ENCODE measurements at regions not wholly inside any gene's neighbourhood (a gene's known extent, or its start where the extent isn't known, plus 50 kb on each side); places are given as distances from the start of the nearest gene placed in this dataset.

GRCh38 chr20:11261533-11262000, 587.8 kb upstream of the JAG1 start:
- H2BK15ac ChIP-seq (ENCODE audit: low read length), result no peak overlapping the region
- FAIRE-seq (no peak), DNase-seq (ENCODE audit: low read depth in 1 of 2, low spot score in 2 of 2) (no peak)
- H3K4me1 ChIP-seq (replicated peaks in 1 of 4; ENCODE audit: control insufficient read depth in 3 of 4, insufficient read depth in 4 of 4, low read length in 3 of 4), result no peaks in the 10 kb centered on the region
- no peak overlapping the region for H2BK20ac ChIP-seq (ENCODE audit: low read length)
- H2BK5ac ChIP-seq (ENCODE audit: low read depth, low read length), result no peak overlapping the region; the same call in 1 of the 2 replicates
- H3K4me2 ChIP-seq (ENCODE audit: insufficient read depth in 1 of 2, low read depth in 2 of 2, low read length in 2 of 2), result no peak overlapping the region
- no peak overlapping the region for H3K18ac ChIP-seq (ENCODE audit: extremely low read depth, low read length)
- H3K27me3 ChIP-seq (replicated peaks in 1 of 4; ENCODE audit: control insufficient read depth in 3 of 4, extremely low read depth in 1 of 4, insufficient read depth in 3 of 4, low read length in 3 of 4), result no peaks in the 10 kb centered on the region
- H4K20me1 ChIP-seq (replicated peaks in 1 of 2; ENCODE audit: control insufficient read depth in 1 of 2, insufficient read depth in 2 of 2, low read length in 2 of 2), result no peaks in the 10 kb centered on the region
- no peak overlapping the region for H3K9ac ChIP-seq (replicated peaks in 1 of 4; ENCODE audit: extremely low read depth in 1 of 4, low read depth in 3 of 4, low read length in 3 of 4)
- H4K8ac ChIP-seq (ENCODE audit: extremely low read depth, insufficient read depth, low read length), result no peak overlapping the region
- no peak overlapping the region for H3K4ac ChIP-seq (replicated peaks; ENCODE audit: insufficient read length, low read depth, low read length)
- H2AFZ ChIP-seq (ENCODE audit: low read length), result 0 out of 2 replicates have a peak overlapping the region, but pooled peaks have one; percentile 2
- ChIA-PET POLR2A (ENCODE audit: partially characterized antibody) (no interaction called here), CTCF (ENCODE audit: partially characterized antibody) (interaction anchor here (0.6 to 2.8 kb wide), 6 partner anchors 10 to 568 kb away, joined by 3 to 8 read pairs (median 4); no protein-coding TSS in a partner anchor)
- WGBS, 2 experiments (ENCODE audit: extremely low coverage in 1 of 2, insufficient coverage in 1 of 2, insufficient read length in 1 of 2, insufficient replicate concordance in 2 of 2, low coverage in 1 of 2, low lambda C conversion rate in 2 of 2, missing lambda C conversion rate in 1 of 2), result 89% methylated on average over 5 of the region's 5 CpGs; no CpG with 5 or more reads in 1 of the 2 experiments
- no peak overlapping the region for H4K5ac ChIP-seq (ENCODE audit: insufficient read length, low read depth, low read length)
- H3K23ac ChIP-seq (ENCODE audit: insufficient read length), result no peak overlapping the region
- no peak overlapping the region for H3K27ac ChIP-seq (ENCODE audit: low read depth, low read length)
- H2BK120ac ChIP-seq (replicated peaks; ENCODE audit: low read depth, low read length), result no peak overlapping the region
- H2BK12ac ChIP-seq (ENCODE audit: low read depth, low read length), result no peak overlapping the region; the same call in 1 of the 2 replicates
- H3K36me3 ChIP-seq (ENCODE audit: control insufficient read depth in 2 of 4, insufficient read depth in 4 of 4, low read length in 3 of 4), result no peaks in the 10 kb centered on the region
- H3K4me3 ChIP-seq (ENCODE audit: extremely low read depth in 1 of 4, insufficient read depth in 2 of 4, low read depth in 3 of 4, low read length in 4 of 4), result no peak overlapping the region
- no peak overlapping the region for H3K56ac ChIP-seq (replicated peaks; ENCODE audit: insufficient read length, low read depth, low read length)
- no peak overlapping the region for H4K91ac ChIP-seq (replicated peaks; ENCODE audit: insufficient read length, low read length)
- H3K23me2 ChIP-seq (ENCODE audit: low read depth, low read length), result no peaks in the 10 kb centered on the region
- H3K14ac ChIP-seq (ENCODE audit: insufficient read length), result no peak overlapping the region
- no peaks in the 10 kb centered on the region for H3K79me2 ChIP-seq (ENCODE audit: control insufficient read depth in 1 of 2, insufficient read depth in 2 of 2, low read length in 2 of 2)
- no peaks in the 10 kb centered on the region for H3K79me1 ChIP-seq (ENCODE audit: low read depth, low read length)
- H2AK5ac ChIP-seq (ENCODE audit: low read depth, low read length), result no peak overlapping the region
- 0 out of 4 replicates have a peak, but pooled peaks cover 0 to 4% of the 10 kb centered on the region in 2 experiments for H3K9me3 ChIP-seq (ENCODE audit: insufficient read depth in 2 of 2, low read depth in 1 of 2, low read length in 1 of 2)
- no peak for TF ChIP-seq CTCF (IDR thresholded peaks at IDR 0.05; ENCODE audit: control extremely low read depth in 1 of 3, insufficient read depth in 1 of 3, low read depth in 1 of 3, low read length in 3 of 3)
- TF ChIP-seq CREB1 (IDR thresholded peaks at IDR 0.05), result no peak
- no peak for TF ChIP-seq TBP (IDR thresholded peaks at IDR 0.05; ENCODE audit: low read depth, low read length)
- TF ChIP-seq BCL11A (IDR thresholded peaks at IDR 0.05; ENCODE audit: low read depth in 2 of 2, low read length in 2 of 2), result no peak
- TF ChIP-seq PHF8 (conservative IDR thresholded peaks at IDR 0.05; ENCODE audit: low read depth, low read length), result no peak

All from H1 (cell line).